Neuronal stem cell (in vitro differentiated cells): ENCODE measurements at regions not wholly inside any gene's neighbourhood (a gene's known extent, or its start where the extent isn't known, plus 50 kb on each side); places are given as distances from the start of the nearest gene placed in this dataset.
A peak's percentile ranks its signal among the peaks of the same experiment; 100 is the strongest.

Experiments used
- DNase-seq: peaks from one replicate; pipeline ENCODE4 v3.0.0-alpha.2; 2013; ENCODE audit warnings: low spot score
- H2AFZ ChIP-seq: one replicate; pipeline ENCODE4 v1.6.1; 2013; ENCODE audit warnings: mild to moderate bottlenecking, low read length, inconsistent platforms
- H2AK5ac ChIP-seq: 2 replicates; pipeline ENCODE4 v1.6.1; 2013; ENCODE audit warnings: low read depth, mild to moderate bottlenecking, inconsistent platforms, low read length, moderate library complexity, mixed read lengths
- H2BK120ac ChIP-seq: 2 replicates; pipeline ENCODE4 v1.6.1; 2013; ENCODE audit warnings: low read depth, mild to moderate bottlenecking, inconsistent platforms, low read length, moderate library complexity, mixed read lengths
- H2BK12ac ChIP-seq: one replicate; pipeline ENCODE4 v1.6.1; 2013; ENCODE audit warnings: low read length, inconsistent platforms
- H2BK15ac ChIP-seq: 2 replicates; pipeline ENCODE4 v1.6.1; 2013; ENCODE audit warnings: mild to moderate bottlenecking, low read length, inconsistent platforms, mixed read lengths
- H2BK5ac ChIP-seq: one replicate; pipeline ENCODE4 v1.6.1; 2013; ENCODE audit warnings: inconsistent platforms, mild to moderate bottlenecking, low read length, moderate library complexity
- H3K14ac ChIP-seq: one replicate; pipeline ENCODE4 v1.6.1; 2013; ENCODE audit warnings: low read length, inconsistent platforms
- H3K18ac ChIP-seq: 2 replicates; pipeline ENCODE4 v1.6.1; 2013; ENCODE audit warnings: low read length, inconsistent platforms
- H3K23ac ChIP-seq: 2 replicates; pipeline ENCODE4 v1.6.1; 2013; ENCODE audit warnings: low read depth, mild to moderate bottlenecking, mixed read lengths, low read length, inconsistent platforms; ENCODE audit not compliant: poor library complexity
- H3K27ac ChIP-seq: replicated peaks from 3 replicates; pipeline ENCODE4 v1.5.1; 2013; ENCODE audit warnings: low read length, inconsistent platforms
- H3K27me3 ChIP-seq, 3 experiments: 2 replicates each; pipeline ENCODE4 v1.6.1; 2013; ENCODE audit warnings: low read length in 3 of 3, mild to moderate bottlenecking in 2 of 3, inconsistent platforms in 1 of 3, low read depth in 1 of 3, mixed read lengths in 1 of 3, moderate library complexity in 1 of 3; ENCODE audit not compliant: control insufficient read depth in 3 of 3, insufficient read depth in 3 of 3
- H3K36me3 ChIP-seq, 2 donors: replicated peaks in 1 of 2; 2 replicates each; pipeline ENCODE4 v1.6.1; 2013; ENCODE audit warnings: low read length in 2 of 2; ENCODE audit not compliant: control insufficient read depth in 2 of 2, insufficient read depth in 2 of 2
- H3K4ac ChIP-seq: 2 replicates; pipeline ENCODE4 v1.6.1; 2013; ENCODE audit warnings: inconsistent platforms, mild to moderate bottlenecking, low read length, moderate library complexity
- H3K4me1 ChIP-seq, 2 donors: 1 replicate in 1 of 2; 2 replicates in 1 of 2; pipeline ENCODE4 v1.6.1; 2013; ENCODE audit warnings: low read length in 2 of 2, low read depth in 1 of 2; ENCODE audit not compliant: control insufficient read depth in 2 of 2, insufficient read depth in 1 of 2
- H3K4me2 ChIP-seq: one replicate; pipeline ENCODE4 v1.6.1; 2013; ENCODE audit warnings: mild to moderate bottlenecking, low read length, inconsistent platforms; ENCODE audit not compliant: insufficient read depth, poor library complexity, severe bottlenecking
- H3K4me3 ChIP-seq, 2 donors: 2 replicates each; pipeline ENCODE4 v1.5.1; 2013; ENCODE audit warnings: low read length in 2 of 2, mild to moderate bottlenecking in 2 of 2, inconsistent platforms in 1 of 2, moderate library complexity in 1 of 2
- H3K79me1 ChIP-seq: one replicate; pipeline ENCODE4 v1.6.1; 2013; ENCODE audit warnings: low read depth, mild to moderate bottlenecking, inconsistent platforms, low read length, moderate library complexity
- H3K9ac ChIP-seq: one replicate; pipeline ENCODE4 v1.6.1; 2013; ENCODE audit warnings: mild to moderate bottlenecking, low read depth, low read length, inconsistent platforms; ENCODE audit not compliant: poor library complexity
- H3K9me3 ChIP-seq, 2 donors: replicated peaks in 1 of 2; 2 replicates each; pipeline versions ENCODE3 to v1.6.1; 2013; ENCODE audit warnings: low read length in 2 of 2, mild to moderate bottlenecking in 2 of 2, inconsistent platforms in 1 of 2, low read depth in 1 of 2, mixed read lengths in 1 of 2, moderate library complexity in 1 of 2; ENCODE audit not compliant: control insufficient read depth in 2 of 2, insufficient read depth in 1 of 2
- H4K8ac ChIP-seq: one replicate; pipeline ENCODE4 v1.6.1; 2013; ENCODE audit warnings: low read depth, mild to moderate bottlenecking, inconsistent platforms, low read length, moderate library complexity
- H4K91ac ChIP-seq: one replicate; pipeline ENCODE4 v1.6.1; 2013; ENCODE audit warnings: low read length, low read depth, mild to moderate bottlenecking, inconsistent platforms; ENCODE audit not compliant: poor library complexity
- WGBS, 2 donors: extraction: QIAGEN DNeasy Blood & Tissue Kit; methylation state at CpG; one replicate each; pipeline ENCODE4 v1.1.7; 2013; ENCODE audit warnings: missing lambda C conversion rate in 2 of 2, mixed read lengths in 1 of 2; ENCODE audit not compliant: insufficient read length in 2 of 2, insufficient replicate concordance in 1 of 2; ENCODE audit errors: extremely low coverage in 2 of 2; 5-methylcytosine and 5-hydroxymethylcytosine counted together

GRCh38 chr14:95442633-95443021 lies 73.8 kb downstream of the SYNE3 start:
- H3K36me3 ChIP-seq: no peaks in the 10 kb centered on the region
- no peak overlapping the region for H3K23ac ChIP-seq
- H2BK120ac ChIP-seq: no peak overlapping the region
- H2BK12ac ChIP-seq: no peak overlapping the region
- no peaks in the 10 kb centered on the region for H3K79me1 ChIP-seq
- H3K9me3 ChIP-seq: no peaks in the 10 kb centered on the region
- H3K4me2 ChIP-seq: no peak overlapping the region
- no peak overlapping the region for H3K9ac ChIP-seq
- no peak overlapping the region for H2BK5ac ChIP-seq
- no peak overlapping the region for H3K14ac ChIP-seq
- peak overlapping the region; percentile 46 for H2BK15ac ChIP-seq
- no peak overlapping the region for H3K27ac ChIP-seq
- no peak overlapping the region for H3K4ac ChIP-seq
- H2AK5ac ChIP-seq: peak overlapping the region; percentile 40
- H4K8ac ChIP-seq: no peak overlapping the region
- peaks cover 0 to 2% of the 10 kb centered on the region in 2 donors for H3K4me1 ChIP-seq
- peaks cover 0 to 13% (median 0%) of the 10 kb centered on the region in 3 experiments for H3K27me3 ChIP-seq
- peak; percentile 70 for DNase-seq
- H3K4me3 ChIP-seq: no peak overlapping the region
- WGBS, 2 donors: no CpG with 5 or more reads among the region's 5 CpGs
- no peak overlapping the region for H3K18ac ChIP-seq
- H4K91ac ChIP-seq: no peak overlapping the region
- H2AFZ ChIP-seq: no peak overlapping the region

DNA sequence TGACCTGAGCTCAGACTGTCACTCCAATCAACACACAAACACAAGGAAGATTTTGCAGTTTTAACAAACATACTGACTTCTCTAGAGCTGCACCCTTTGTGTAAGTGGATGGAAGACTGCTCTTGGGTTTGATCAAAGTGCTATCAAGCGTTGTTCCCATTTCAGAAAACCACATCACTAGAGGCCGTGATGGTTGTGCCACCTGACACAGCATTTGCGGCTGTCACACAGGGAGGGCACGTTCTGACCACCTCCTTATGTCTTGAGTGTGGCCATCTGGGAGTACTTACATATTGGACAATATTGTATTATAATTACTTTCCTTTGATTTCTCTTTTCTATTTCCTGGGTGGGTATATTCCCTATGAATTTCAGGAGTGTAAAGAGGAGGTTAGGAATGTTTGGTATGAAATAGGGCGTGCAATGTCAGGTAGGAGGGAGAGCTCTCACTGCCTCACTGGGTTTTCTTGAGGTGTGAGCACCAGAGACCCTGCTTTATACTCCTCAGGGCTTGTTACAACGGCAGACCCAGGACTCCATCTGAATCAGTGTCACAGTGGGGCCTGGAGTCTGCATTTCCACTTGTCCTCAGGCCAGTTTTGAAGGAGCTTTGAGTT lies 74.3 kb downstream of the SYNE3 start:
- Histone ChIP-seq H3K9me3 (no peaks in the 10 kb centered on the region), H3K18ac (no peak overlapping the region), H2BK120ac (no peak overlapping the region), H2AFZ (no peak overlapping the region), H3K9ac (no peak overlapping the region), H2AK5ac (no peak overlapping the region), H3K23ac (no peak overlapping the region), H3K36me3 (no peaks in the 10 kb centered on the region), H3K4me2 (no peak overlapping the region), H3K14ac (no peak overlapping the region), H2BK12ac (no peak overlapping the region), H3K4me3 (no peak overlapping the region), H2BK15ac (no peak overlapping the region), H3K27me3 (peaks cover 0 to 13% (median 0%) of the 10 kb centered on the region in 3 experiments), H4K91ac (no peak overlapping the region), H3K27ac (no peak overlapping the region), H4K8ac (no peak overlapping the region), H2BK5ac (no peak overlapping the region), H3K4ac (no peak overlapping the region), H3K4me1 (peaks cover 0 to 2% of the 10 kb centered on the region in 2 donors), H3K79me1 (no peaks in the 10 kb centered on the region)
- no peak for DNase-seq
- no CpG with 5 or more reads among the region's 6 CpGs for WGBS, 2 donors

DNA sequence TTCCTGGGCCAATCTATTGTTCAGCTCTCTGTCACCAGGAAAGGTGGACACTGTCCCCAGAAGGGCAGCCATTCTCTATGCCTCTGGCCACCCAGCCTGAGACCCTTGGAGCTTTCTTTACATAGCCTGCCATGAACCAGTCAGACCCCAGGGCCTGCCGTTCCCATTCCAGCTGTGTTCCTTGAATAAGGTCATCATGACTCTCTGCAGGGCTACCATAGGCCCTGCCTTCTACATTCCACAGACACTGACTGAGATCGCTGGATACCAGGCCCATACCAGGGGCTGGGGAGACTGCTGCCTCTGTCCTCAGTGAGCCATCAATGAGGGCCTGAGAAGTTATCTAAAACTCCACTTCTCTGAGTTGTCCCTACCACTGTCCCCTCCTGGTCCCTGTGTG lies 75.5 kb downstream of the SYNE3 start:
- Histone ChIP-seq H3K4me3 (no peak overlapping the region), H3K79me1 (no peaks in the 10 kb centered on the region), H3K9ac (no peak overlapping the region), H2BK5ac (peak overlapping the region; percentile 8), H2BK15ac (no peak overlapping the region), H3K27ac (no peak overlapping the region), H3K4me2 (no peak overlapping the region), H3K9me3 (no peaks in the 10 kb centered on the region), H3K18ac (no peak overlapping the region), H3K27me3 (peaks cover 0 to 12% (median 0%) of the 10 kb centered on the region in 3 experiments), H3K14ac (no peak overlapping the region), H2AK5ac (no peak overlapping the region), H2AFZ (peak overlapping the region; percentile 37), H2BK12ac (no peak overlapping the region), H4K8ac (no peak overlapping the region), H2BK120ac (no peak overlapping the region), H3K36me3 (no peaks in the 10 kb centered on the region), H4K91ac (no peak overlapping the region), H3K4me1 (peaks cover 0 to 2% of the 10 kb centered on the region in 2 donors), H3K4ac (no peak overlapping the region), H3K23ac (no peak overlapping the region)
- no CpG with 5 or more reads among the region's 2 CpGs for WGBS, 2 donors
- no peak for DNase-seq

- Histone ChIP-seq H3K9me3 (no peaks in the 10 kb centered on the region), H2BK120ac (no peak overlapping the region), H3K9ac (no peak overlapping the region), H3K27ac (no peak overlapping the region), H3K79me1 (no peaks in the 10 kb centered on the region), H2BK15ac (no peak overlapping the region), H3K27me3 (peaks cover 0 to 7% (median 0%) of the 10 kb centered on the region in 3 experiments), H2BK5ac (no peak overlapping the region), H3K4me3 (no peak overlapping the region), H3K4me2 (no peak overlapping the region), H3K23ac (no peak overlapping the region), H3K14ac (no peak overlapping the region), H3K36me3 (no peaks in the 10 kb centered on the region), H3K4me1 (peaks cover 0 to 2% of the 10 kb centered on the region in 2 donors), H2BK12ac (no peak overlapping the region), H2AFZ (no peak overlapping the region), H4K8ac (no peak overlapping the region), H4K91ac (no peak overlapping the region), H3K18ac (no peak overlapping the region), H2AK5ac (no peak overlapping the region), H3K4ac (no peak overlapping the region)
- WGBS, 2 donors: no CpG with 5 or more reads among the region's 5 CpGs
- DNase-seq: no peak
Observed at GRCh38 chr14:95440496-95440895, 76.0 kb downstream of the SYNE3 start.
